NCI-H1417 (cell line): ENCODE measurements at regions not wholly inside any gene's neighbourhood (a gene's known extent, or its start where the extent isn't known, plus 50 kb on each side); places are given as distances from the start of the nearest gene placed in this dataset.
"Not testable (repeated sequence)": the region's sequence is repeated elsewhere in the genome, so short reads cannot be mapped to it uniquely, and the experiment has no call there.

Experiments
- DNase-seq, 3 experiments: peaks; one replicate each; lab custom pipeline; 2025; lab: John Stamatoyannopoulos, UW

DNA sequence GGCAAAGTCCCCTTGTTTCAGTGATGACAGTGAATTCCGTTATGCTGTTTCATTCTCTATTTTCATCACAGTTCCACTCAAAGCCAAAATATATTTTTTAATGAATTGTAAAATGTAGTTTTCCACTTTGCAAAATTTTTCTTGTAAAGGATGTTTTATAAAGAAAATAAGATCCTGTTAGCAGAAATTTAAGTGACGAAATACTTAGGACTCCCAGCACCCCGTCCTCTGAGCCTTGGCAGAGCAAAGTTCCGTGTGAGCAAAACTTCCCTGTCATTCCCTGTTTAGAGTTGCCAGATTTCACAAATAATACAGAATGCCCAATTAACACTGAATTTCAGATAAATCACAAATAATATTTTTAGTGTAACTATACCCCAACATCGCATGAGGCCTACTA is 81.0 kb upstream of the RBPJ start:
- no peak for DNase-seq

DNA sequence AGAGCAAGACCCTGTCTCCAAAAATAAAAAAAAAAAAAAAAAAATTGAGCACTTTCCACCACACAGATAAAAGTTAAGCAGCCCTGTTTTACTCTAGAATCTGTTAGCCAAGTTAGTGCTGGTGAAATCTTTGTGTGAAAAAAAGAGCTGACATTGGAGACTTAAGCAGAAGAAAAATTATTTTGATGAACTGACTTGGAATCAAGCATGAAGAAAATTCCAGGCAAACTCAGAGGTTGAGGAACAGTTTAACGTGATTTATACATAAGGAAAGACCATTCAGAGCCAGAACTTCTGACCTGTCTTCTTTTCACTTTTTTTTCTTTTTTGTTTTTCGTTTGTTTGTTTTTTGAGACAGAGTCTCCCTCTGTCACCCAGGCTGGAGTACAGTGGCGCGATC is 79.6 kb upstream of the RBPJ start:
- no peak for DNase-seq

DNA sequence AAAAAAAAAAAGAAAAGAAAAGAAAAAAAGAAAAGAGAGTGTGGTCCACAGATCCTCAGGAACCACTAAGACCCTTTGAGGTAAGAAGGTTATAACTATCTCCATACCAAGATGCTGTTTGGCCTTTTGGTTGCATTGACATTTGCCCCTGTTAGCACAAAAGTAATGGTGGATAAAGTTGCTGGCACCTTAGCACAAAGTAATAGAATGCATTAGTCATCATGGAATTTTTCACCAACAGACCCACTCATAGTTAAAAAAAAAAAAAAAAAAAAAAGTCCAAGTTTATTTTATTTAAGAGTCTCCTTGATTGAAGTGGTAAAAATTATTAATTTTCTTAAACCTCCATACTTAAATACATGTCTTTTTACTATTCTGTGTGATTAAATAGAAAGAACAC is 78.4 kb upstream of the RBPJ start:
- no peak for DNase-seq

DNA sequence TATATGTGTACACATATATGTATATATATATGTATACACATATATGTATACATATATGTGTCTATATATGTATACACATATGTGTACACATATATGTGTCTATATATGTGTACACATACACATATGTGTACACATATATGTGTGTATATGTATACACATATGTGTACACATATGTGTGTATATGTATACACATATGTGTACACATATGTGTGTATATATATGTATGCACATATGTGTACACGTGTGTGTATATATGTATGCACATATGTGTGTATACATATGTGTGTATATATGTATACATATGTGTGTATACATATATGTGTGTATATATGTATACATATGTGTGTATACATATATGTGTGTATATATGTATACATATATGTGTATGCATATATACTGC is 76.7 kb upstream of the RBPJ start:
- DNase-seq: not testable (repeated sequence)

DNA sequence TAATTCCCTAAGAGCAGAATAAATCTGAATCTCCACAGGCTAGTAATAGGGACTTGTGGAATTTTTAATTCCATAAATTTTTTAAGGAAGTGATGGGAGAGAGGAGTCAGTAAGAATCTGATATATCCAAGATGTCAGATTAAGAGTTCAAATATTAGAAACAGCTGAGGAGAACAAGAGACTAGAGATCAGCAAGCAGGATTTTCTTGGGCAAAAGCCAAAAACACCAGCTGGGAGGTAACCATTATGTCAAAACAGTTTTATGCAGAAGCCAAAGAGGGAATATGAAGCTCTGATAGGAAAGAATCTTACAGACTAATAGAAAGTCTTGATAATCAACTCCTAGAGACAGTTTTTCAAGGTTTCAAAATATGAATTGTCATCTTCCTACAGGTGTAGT is 72.2 kb upstream of the RBPJ start:
- peak; percentile 23 to 80 (median 52) for DNase-seq

DNA sequence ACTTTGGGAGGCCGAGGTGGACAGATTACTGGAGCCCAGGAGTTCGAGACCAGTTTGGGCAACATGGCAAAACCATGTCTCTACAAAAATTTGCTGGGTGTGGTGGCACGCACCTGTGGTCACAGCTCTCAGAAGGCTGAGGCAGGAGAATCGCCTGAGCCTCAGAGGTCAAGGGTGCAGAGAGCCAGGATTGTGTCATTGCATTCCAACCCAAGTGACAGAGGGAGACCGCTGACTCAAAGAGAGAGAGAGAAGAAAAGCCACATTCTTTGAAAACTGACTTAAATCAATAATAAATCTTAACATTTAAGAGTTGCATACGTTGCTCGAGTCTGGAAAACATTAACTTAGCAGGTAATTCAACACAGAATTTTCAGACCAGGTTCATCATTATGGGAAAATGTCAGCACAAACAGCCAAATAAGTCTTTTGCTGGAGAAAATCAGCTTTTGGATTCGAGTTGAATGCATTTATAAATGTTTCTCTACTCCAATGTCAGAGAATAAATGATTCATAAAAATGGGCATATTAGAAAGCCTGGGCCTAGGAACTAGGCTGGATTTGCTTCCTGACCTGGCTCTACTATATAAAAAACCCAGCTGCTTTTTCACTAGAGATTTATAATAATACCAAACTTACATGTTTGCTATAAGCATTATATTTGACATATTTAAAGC is 68.3 kb upstream of the RBPJ start:
- no peak for DNase-seq

DNA sequence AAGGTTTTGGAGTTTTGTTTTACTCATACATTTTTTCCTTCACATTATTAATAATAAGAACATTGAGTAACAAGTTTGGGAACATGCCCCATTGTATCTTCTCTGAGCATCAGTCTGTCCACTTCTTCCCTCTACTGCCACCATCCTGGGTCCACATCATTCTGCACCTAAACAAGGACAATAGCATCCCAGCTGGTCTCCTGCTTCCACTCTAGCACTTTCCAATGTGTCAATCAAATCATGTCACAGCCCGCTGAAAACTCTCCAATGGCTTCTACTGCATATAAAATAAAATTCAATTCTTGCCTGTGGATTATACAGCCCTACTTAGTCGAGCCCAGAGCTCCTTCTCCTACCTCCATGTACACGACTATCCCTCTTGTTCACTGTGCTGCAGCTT is 66.8 kb upstream of the RBPJ start:
- peak in 1 of 3 experiments; percentile 9 for DNase-seq

DNA sequence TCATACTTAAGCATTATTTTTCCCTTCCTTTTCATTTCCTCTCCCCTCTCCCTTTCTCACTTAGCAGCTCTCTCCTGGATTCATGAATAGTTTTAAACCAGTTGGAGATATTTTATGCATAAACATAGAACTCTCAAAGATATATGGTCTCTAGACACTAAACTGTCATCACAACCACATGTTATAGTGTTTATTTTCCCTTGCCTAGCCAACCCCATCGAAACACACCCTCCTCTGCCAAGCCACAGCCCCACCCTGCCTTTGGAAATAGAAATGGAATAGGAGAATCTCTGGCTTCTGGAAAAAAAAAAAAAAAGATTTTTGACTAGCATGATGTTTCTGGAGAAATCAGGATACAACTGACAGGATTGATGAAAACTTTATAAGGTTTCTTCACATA is 64.8 kb upstream of the RBPJ start:
- peak in 1 of 3 experiments; percentile 36 for DNase-seq

DNA sequence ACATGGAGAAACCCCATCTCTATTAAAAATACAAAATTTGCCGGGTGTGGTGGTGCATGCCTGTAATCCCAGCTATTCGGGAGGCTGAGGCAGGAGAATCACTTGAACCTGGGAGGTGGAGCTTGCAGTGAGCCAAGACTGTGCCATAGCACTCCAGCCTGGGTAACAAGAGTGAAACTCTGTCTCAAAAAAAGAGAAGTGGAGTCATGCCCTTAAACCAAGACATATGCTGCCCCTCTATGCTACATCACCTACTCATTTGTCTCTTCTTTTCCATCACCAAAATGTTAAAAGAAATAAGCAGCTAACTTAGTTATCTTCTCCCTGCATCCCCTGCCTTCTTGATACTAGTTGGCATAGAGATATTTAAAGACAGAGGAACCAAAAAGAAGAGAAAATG is 63.4 kb upstream of the RBPJ start:
- not testable (repeated sequence) for DNase-seq

DNA sequence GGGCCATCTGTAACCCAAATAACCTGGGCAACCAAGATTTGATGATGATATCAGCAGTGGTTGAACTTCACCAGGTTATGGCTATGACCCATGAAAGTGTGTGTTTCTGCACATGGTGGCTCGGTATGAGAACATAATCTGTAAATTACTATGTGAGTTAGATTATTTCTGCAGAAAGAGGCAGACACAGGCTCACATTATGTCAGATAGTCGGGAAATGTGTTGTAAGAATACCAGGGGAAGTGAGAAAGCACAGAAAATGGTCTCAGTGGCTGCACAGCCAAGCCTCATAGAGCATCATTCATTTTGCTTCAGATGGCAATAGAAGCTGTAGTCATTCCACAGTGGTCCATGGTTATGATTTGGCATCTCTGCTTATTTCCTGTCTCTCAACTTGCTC is 63.0 kb upstream of the RBPJ start:
- no peak for DNase-seq

DNA sequence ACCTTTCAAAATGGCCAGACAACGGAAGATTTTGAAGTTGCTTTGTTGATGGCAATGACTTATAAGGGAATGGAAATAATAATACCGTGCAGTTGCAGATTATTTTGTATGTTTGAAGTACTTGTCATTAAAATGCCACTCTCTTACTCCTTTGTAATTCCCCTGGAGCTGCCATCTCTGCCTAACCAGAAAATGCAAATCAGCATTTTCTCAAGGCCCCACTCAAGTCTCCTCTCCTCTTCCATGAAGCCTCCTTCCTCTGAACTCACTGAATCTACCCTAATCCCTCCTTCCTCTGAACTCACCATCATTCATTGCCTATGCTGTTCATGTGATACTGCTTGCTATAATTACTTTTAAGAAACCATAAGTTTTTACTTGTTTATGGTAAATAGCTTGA is 60.2 kb upstream of the RBPJ start:
- no peak for DNase-seq

DNA sequence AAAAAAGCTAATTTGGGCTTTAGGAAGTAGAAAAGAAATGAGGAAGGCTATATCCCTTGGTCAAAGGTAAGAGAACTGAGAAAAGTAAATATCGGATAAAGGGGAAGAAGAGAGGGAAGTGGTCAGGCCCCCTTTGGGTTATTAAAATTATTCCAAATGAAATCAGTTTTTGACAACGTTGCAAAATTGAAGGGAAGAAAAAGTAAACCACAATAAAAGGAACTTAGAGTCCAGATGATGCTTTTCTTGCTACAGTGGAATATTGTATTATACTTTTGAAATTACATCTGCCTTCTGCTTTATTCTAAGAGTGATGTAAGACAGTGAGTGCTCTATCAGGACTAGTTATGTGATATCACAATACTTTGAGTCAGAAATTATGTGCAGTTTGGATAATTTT is 59.4 kb upstream of the RBPJ start:
- no peak for DNase-seq

DNA sequence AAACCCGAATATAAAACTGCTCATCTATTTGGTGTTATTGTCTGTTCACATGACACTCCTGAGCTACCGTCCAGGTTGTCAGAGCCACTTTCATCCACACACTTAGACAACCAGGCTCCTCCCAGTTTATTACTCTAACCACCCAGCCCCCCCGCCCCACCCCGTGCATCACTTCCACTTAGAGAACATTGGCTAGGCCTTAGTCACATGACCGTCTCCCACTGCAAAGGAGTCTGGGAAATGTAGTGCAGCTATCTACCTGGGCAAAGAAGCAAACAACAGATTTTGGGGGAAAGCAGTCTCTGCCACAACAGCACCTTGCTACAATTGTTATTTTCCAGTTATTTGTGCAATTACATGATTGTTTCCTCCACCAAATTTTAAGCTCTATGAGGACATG is 57.6 kb upstream of the RBPJ start:
- DNase-seq: peak in 2 of 3 experiments; percentile 7 to 63

DNA sequence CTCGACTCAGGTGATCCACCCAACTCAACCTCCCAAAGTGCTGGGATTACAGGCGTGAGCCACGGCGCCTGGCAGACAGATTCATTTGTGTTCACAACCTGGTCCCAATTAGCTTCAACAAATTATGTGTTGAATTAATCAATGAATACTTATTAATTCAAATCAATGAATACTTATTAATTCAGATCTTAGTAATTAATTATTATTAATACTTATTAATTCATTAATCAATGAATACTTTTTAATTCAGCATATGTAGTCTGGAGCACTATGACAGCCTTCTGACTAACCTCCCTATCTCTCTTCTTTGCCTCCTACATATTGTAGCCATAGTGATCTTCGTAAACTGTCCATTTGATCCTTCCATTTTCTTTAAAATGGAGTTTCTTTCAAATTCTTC is 56.7 kb upstream of the RBPJ start:
- no peak for DNase-seq

DNA sequence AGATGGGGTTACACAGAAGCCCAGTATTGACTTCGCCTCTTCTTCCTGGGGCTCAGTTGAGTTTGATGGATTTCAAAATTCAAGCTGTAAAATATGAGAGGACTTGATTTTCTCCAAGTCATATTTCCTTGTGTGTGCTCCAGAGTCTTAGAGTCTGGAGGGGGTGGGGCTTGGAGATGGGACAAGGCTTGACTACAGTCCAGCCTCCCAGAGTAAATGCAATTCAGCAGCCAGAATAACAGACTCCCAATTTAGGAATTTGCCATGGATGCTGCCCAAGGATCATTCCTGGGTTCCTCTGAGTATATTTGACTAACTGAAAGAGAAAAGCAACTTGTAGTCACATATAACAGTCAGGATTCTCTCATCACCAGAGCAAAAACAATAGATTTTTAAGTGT is 53.7 kb upstream of the RBPJ start:
- DNase-seq: no peak

DNA sequence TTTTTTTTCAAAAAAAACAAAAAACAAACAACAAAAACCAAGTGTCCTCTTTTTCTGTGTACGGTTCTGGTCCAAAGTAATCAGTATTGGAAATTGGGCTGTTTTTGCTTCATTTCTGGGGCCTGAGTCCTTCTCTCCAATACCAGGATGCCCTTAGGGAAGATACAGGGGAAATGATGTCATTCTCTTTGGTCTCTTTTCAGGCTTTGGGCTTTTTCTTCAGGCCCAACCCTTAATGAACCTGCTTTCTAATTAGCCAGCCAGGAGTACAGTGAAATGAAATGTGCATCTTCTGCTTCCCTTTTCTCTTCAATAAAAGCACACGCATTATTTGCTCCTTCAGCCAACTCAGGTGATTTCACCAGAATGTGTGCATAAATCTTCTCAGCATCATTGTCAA is 52.6 kb upstream of the RBPJ start:
- DNase-seq: peak in 2 of 3 experiments; percentile 4 to 10

DNA sequence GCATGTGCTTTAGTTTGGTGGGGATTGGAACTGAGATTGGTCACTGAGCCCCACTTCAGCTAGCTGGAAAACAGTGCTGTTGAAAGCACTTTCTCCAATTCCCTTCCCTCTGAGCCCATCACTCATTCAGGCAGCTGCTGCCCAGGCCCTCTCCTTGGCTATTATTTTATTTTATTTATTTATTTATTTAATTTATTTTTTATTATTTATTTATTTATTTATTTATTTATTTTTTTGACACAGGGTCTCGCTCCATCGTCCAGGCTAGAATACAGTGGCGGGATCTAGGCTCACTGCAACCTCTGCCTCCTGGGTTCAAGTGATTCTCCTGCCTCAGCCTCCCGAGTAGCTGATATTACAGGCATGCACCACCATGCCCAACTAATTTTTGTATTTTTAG is 51.8 kb upstream of the RBPJ start:
- no peak for DNase-seq
